Colonic mucosa (tissue), 4 donors: ENCODE measurements at regions not wholly inside any gene's neighbourhood (a gene's known extent, or its start where the extent isn't known, plus 50 kb on each side); places are given as distances from the start of the nearest gene placed in this dataset.

Source experiments
- DNase-seq: peaks from one replicate; pipeline ENCODE4 v3.0.0-alpha.2; 2020
- H3K27ac ChIP-seq: fragments of 200-600 bp; one replicate; pipeline ENCODE4 v1.8.0; 2021
- H3K27me3 ChIP-seq: fragments of 200-600 bp; one replicate; pipeline ENCODE4 v1.8.0; 2021
- H3K36me3 ChIP-seq: fragments of 200-600 bp; one replicate; pipeline ENCODE4 v1.8.0; 2021
- H3K4me1 ChIP-seq: fragments of 200-600 bp; one replicate; pipeline ENCODE4 v1.8.0; 2021; ENCODE audit warnings: mild to moderate bottlenecking
- H3K4me3 ChIP-seq: fragments of 200-600 bp; one replicate; pipeline ENCODE4 v1.8.0; 2021
- H3K9ac ChIP-seq, 2 donors: one replicate each; pipeline ENCODE4 v1.7.0; 2013; ENCODE audit warnings: control low read depth in 2 of 2, low read depth in 2 of 2, low read length in 2 of 2
- H3K9me3 ChIP-seq: fragments of 200-600 bp; one replicate; pipeline ENCODE4 v1.8.0; 2021
- CTCF ChIP-seq: fragments of 200-600 bp; IDR thresholded peaks from one replicate; pipeline ENCODE4 v1.8.0; 2022; ENCODE audit warnings: antibody characterized with exemption, mild to moderate bottlenecking
- intact Hi-C: fragments of 100-400 bp; cut with DNase I; formaldehyde crosslinking; loops from one replicate; pipeline ENCODE4 v1.14.1; 2022
- donor health status: healthy.
- donor health status: DM: no; HTN: no; CAD: no.
- donor health status: DM: no; HTN: no; CAD: no.

GRCh38 chr6:140623498-140623897, 1249.0 kb upstream of the CITED2 start:
- Histone ChIP-seq H3K27ac (no peak overlapping the region), H3K36me3 (no peaks in the 10 kb centered on the region), H3K4me1 (no peaks in the 10 kb centered on the region), H3K9me3 (no peaks in the 10 kb centered on the region), H3K9ac (no peak overlapping the region), H3K4me3 (no peak overlapping the region), H3K27me3 (no peaks in the 10 kb centered on the region)
- no peak for DNase-seq
- intact Hi-C loops: no loop called here
- no peak for TF ChIP-seq CTCF

GRCh38 chr6:140620496-140620895, 1246.0 kb upstream of the CITED2 start:
- no peaks in the 10 kb centered on the region for H3K27me3 ChIP-seq
- H3K9me3 ChIP-seq: no peaks in the 10 kb centered on the region
- no peak for DNase-seq
- H3K36me3 ChIP-seq: no peaks in the 10 kb centered on the region
- H3K9ac ChIP-seq: no peak overlapping the region
- no peaks in the 10 kb centered on the region for H3K4me1 ChIP-seq
- H3K27ac ChIP-seq: no peak overlapping the region
- H3K4me3 ChIP-seq: no peak overlapping the region
- intact Hi-C loops: no loop called here
- no peak for TF ChIP-seq CTCF

DNA sequence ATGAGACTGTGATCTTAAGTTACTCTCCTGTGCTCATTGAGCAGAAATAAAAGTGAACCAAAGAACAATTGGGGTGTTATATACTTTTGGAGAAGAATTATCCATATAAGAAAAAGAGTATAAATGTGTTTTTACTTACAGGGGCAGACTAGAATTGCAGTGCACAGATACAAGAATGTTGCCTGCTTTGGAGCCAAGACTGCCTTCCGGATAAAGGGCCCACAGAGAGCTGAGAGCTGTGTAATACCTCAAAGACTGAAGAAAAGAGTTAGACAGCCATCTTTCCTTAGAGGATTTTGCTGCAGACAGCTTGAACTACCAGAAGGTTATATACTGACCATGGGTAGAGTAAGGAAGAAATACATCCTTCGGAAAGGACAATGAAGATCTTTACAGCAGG, 1235.5 kb upstream of the CITED2 start:
- Histone ChIP-seq H3K36me3 (no peaks in the 10 kb centered on the region), H3K4me1 (no peaks in the 10 kb centered on the region), H3K4me3 (no peak overlapping the region), H3K9me3 (no peaks in the 10 kb centered on the region), H3K9ac (no peak overlapping the region), H3K27me3 (no peaks in the 10 kb centered on the region), H3K27ac (no peak overlapping the region)
- no peak for TF ChIP-seq CTCF
- DNase-seq: no peak
- intact Hi-C loops: no loop called here

- no peak for DNase-seq
- Histone ChIP-seq H3K27me3 (no peaks in the 10 kb centered on the region), H3K9me3 (no peaks in the 10 kb centered on the region), H3K4me1 (no peaks in the 10 kb centered on the region), H3K9ac (no peak overlapping the region), H3K4me3 (no peak overlapping the region), H3K27ac (no peak overlapping the region), H3K36me3 (no peaks in the 10 kb centered on the region)
- TF ChIP-seq CTCF: no peak
- intact Hi-C loops: no loop called here
Measured at GRCh38 chr6:140609321-140609720, 1234.9 kb upstream of the CITED2 start.

- no peaks in the 10 kb centered on the region for H3K4me1 ChIP-seq
- intact Hi-C loops: no loop called here
- no peak for DNase-seq
Measured at GRCh38 chr6:140604786-140605185, 1230.3 kb upstream of the CITED2 start.

More at GRCh38 chr6:140604786-140605185, 1230.3 kb upstream of the CITED2 start:
- no peak overlapping the region for H3K9ac ChIP-seq
- H3K27ac ChIP-seq: no peak overlapping the region
- H3K9me3 ChIP-seq: no peaks in the 10 kb centered on the region
- TF ChIP-seq CTCF: no peak
- H3K27me3 ChIP-seq: no peaks in the 10 kb centered on the region
- H3K36me3 ChIP-seq: no peaks in the 10 kb centered on the region
- H3K4me3 ChIP-seq: no peak overlapping the region
